H9 (cell line): ENCODE measurements at regions not wholly inside any gene's neighbourhood (a gene's known extent, or its start where the extent isn't known, plus 50 kb on each side); places are given as distances from the start of the nearest gene placed in this dataset.
A peak's percentile ranks its signal among the peaks of the same experiment; 100 is the strongest.

Source experiments
- DNase-seq: peaks from one replicate; pipeline ENCODE4 v3.0.0-alpha.2; 2017
- H2AFZ ChIP-seq: one replicate; pipeline ENCODE4 v1.6.1; 2013; ENCODE audit warnings: mild to moderate bottlenecking, low read length, control low read depth, moderate library complexity
- H2AK5ac ChIP-seq: 2 replicates; pipeline ENCODE4 v1.6.1; 2013; ENCODE audit warnings: low read length, control low read depth, mixed read lengths; ENCODE audit not compliant: insufficient read length
- H2BK120ac ChIP-seq: one replicate; pipeline ENCODE4 v1.6.1; 2013; ENCODE audit warnings: low read depth, mild to moderate bottlenecking, low read length, control low read depth, inconsistent platforms; ENCODE audit not compliant: poor library complexity, severe bottlenecking
- H2BK12ac ChIP-seq: 2 replicates; pipeline ENCODE4 v1.6.1; 2013; ENCODE audit warnings: low read length, control low read depth, mixed read lengths, low read depth; ENCODE audit not compliant: insufficient read length
- H2BK15ac ChIP-seq: 2 replicates; pipeline ENCODE4 v1.6.1; 2013; ENCODE audit warnings: low read depth, low read length, control low read depth
- H2BK20ac ChIP-seq: one replicate; pipeline ENCODE4 v1.6.1; 2013; ENCODE audit warnings: low read depth, mild to moderate bottlenecking, low read length, control low read depth, inconsistent platforms; ENCODE audit not compliant: poor library complexity, severe bottlenecking
- H2BK5ac ChIP-seq: 2 replicates; pipeline ENCODE4 v1.6.1; 2013; ENCODE audit warnings: low read length, control low read depth, mixed read lengths; ENCODE audit not compliant: insufficient read length
- H3K14ac ChIP-seq: 2 replicates; pipeline ENCODE4 v1.6.1; 2013; ENCODE audit warnings: low read length, control low read depth; ENCODE audit not compliant: insufficient read depth
- H3K18ac ChIP-seq: 2 replicates; pipeline ENCODE4 v1.6.1; 2013; ENCODE audit warnings: low read depth, mild to moderate bottlenecking, mixed read lengths, low read length, control low read depth; ENCODE audit not compliant: insufficient read length
- H3K23ac ChIP-seq: 2 replicates; pipeline ENCODE4 v1.6.1; 2013; ENCODE audit warnings: low read length, control low read depth, mixed read lengths, low read depth; ENCODE audit not compliant: insufficient read length
- H3K23me2 ChIP-seq: 2 replicates; pipeline ENCODE4 v1.6.1; 2013; ENCODE audit warnings: low read depth, mild to moderate bottlenecking, mixed read lengths, low read length, control low read depth; ENCODE audit not compliant: insufficient read length, poor library complexity, severe bottlenecking
- H3K27ac ChIP-seq: 2 replicates; pipeline ENCODE4 v1.5.1; 2013; ENCODE audit warnings: low read length, control low read depth, mixed read lengths, low read depth; ENCODE audit not compliant: insufficient read length
- H3K27me3 ChIP-seq: 2 replicates; pipeline ENCODE4 v1.6.1; 2013; ENCODE audit warnings: low read length, control low read depth, inconsistent platforms; ENCODE audit not compliant: insufficient read depth
- H3K4ac ChIP-seq: 2 replicates; pipeline ENCODE4 v1.6.1; 2013; ENCODE audit warnings: low read depth, mild to moderate bottlenecking, control low read depth, inconsistent platforms, low read length, moderate library complexity
- H3K4me1 ChIP-seq: 2 replicates; pipeline ENCODE4 v1.6.1; 2013; ENCODE audit warnings: low read length, control low read depth, inconsistent platforms; ENCODE audit not compliant: insufficient read depth
- H3K4me2 ChIP-seq: 2 replicates; pipeline ENCODE4 v1.6.1; 2013; ENCODE audit warnings: low read length, control low read depth, mixed read lengths; ENCODE audit not compliant: insufficient read length, insufficient read depth
- H3K56ac ChIP-seq: 2 replicates; pipeline ENCODE4 v1.6.1; 2013; ENCODE audit warnings: low read depth, mild to moderate bottlenecking, mixed read lengths, low read length, control low read depth; ENCODE audit not compliant: insufficient read length
- H3K79me1 ChIP-seq: 2 replicates; pipeline ENCODE4 v1.6.1; 2013; ENCODE audit warnings: low read depth, mild to moderate bottlenecking, moderate library complexity, low read length, control low read depth, inconsistent platforms; ENCODE audit not compliant: insufficient read depth, poor library complexity, severe bottlenecking
- H3K79me2 ChIP-seq: 2 replicates; pipeline ENCODE4 v1.6.1; 2013; ENCODE audit warnings: low read length, control low read depth, inconsistent platforms; ENCODE audit not compliant: insufficient read depth
- H3K9ac ChIP-seq: 2 replicates; pipeline ENCODE4 v1.6.1; 2013; ENCODE audit warnings: low read length, control low read depth, mixed read lengths; ENCODE audit not compliant: insufficient read length; ENCODE audit errors: extremely low read depth
- H3K9me3 ChIP-seq: one replicate; pipeline ENCODE4 v1.6.1; 2013; ENCODE audit warnings: low read depth, low read length, inconsistent platforms; ENCODE audit not compliant: control insufficient read depth
- H3T11ph ChIP-seq: one replicate; pipeline ENCODE4 v1.6.1; 2013; ENCODE audit warnings: mild to moderate bottlenecking, low read length, control low read depth, inconsistent platforms
- H4K20me1 ChIP-seq: one replicate; pipeline ENCODE4 v1.6.1; 2013; ENCODE audit not compliant: control insufficient read depth, insufficient read length, insufficient read depth
- H4K5ac ChIP-seq: 2 replicates; pipeline ENCODE4 v1.6.1; 2013; ENCODE audit warnings: low read depth, mild to moderate bottlenecking, mixed read lengths, low read length, control low read depth; ENCODE audit not compliant: insufficient read length
- H4K8ac ChIP-seq: replicated peaks from 2 replicates; pipeline ENCODE4 v1.6.1; 2013; ENCODE audit warnings: low read length, control low read depth, mixed read lengths, low read depth; ENCODE audit not compliant: insufficient read length
- H4K91ac ChIP-seq: 2 replicates; pipeline ENCODE4 v1.6.1; 2013; ENCODE audit warnings: low read depth, mild to moderate bottlenecking, moderate library complexity, mixed read lengths, low read length, control low read depth; ENCODE audit not compliant: insufficient read length
- H3K27ac Mint-ChIP-seq, 3 experiments: 2 replicates in 2 of 3; 3 replicates in 1 of 3; pipeline ENCODE4 v1.8.0; 2020 to 2021; ENCODE audit warnings: mixed read lengths in 3 of 3, mild to moderate bottlenecking in 1 of 3, moderate library complexity in 1 of 3
- H3K27me3 Mint-ChIP-seq: 2 replicates; pipeline ENCODE4 v1.8.0; 2021; ENCODE audit warnings: low read depth, mild to moderate bottlenecking, moderate library complexity, mixed read lengths
- H3K36me3 Mint-ChIP-seq, 3 experiments: 2 replicates in 2 of 3; 3 replicates in 1 of 3; pipeline ENCODE4 v1.8.0; 2020 to 2021; ENCODE audit warnings: low read depth in 3 of 3, mixed read lengths in 3 of 3; ENCODE audit not compliant: insufficient read depth in 1 of 3
- H3K4me1 Mint-ChIP-seq, 2 experiments: 2 replicates each; pipeline ENCODE4 v1.8.0; 2020; ENCODE audit warnings: mixed read lengths in 2 of 2
- H3K4me3 Mint-ChIP-seq, 2 experiments: 2 replicates in 1 of 2; 3 replicates in 1 of 2; pipeline ENCODE4 v1.8.0; 2020 to 2021; ENCODE audit warnings: mild to moderate bottlenecking in 2 of 2, mixed read lengths in 2 of 2, moderate library complexity in 1 of 2
- H3K9me3 Mint-ChIP-seq, 2 experiments: 2 replicates in 1 of 2; 3 replicates in 1 of 2; pipeline ENCODE4 v1.8.0; 2020; ENCODE audit warnings: mild to moderate bottlenecking in 2 of 2, mixed read lengths in 2 of 2, moderate library complexity in 1 of 2
- WGBS: extraction: QIAGEN DNeasy Blood & Tissue Kit; methylation state at CpG from one replicate; pipeline ENCODE4 v1.1.7; 2013; ENCODE audit warnings: missing lambda C conversion rate, low lambda C conversion rate, mixed read lengths; ENCODE audit not compliant: insufficient read length; ENCODE audit errors: extremely low coverage; 5-methylcytosine and 5-hydroxymethylcytosine counted together
- TF ChIP-seq, protein P1 (sequence below): fragments of 200-600 bp; sonication (generic); conservative IDR thresholded peaks from 3 replicates; pipeline ENCODE4 v1.8.0; 2021; ENCODE audit warnings: antibody characterized with exemption, mild to moderate bottlenecking

DNA sequence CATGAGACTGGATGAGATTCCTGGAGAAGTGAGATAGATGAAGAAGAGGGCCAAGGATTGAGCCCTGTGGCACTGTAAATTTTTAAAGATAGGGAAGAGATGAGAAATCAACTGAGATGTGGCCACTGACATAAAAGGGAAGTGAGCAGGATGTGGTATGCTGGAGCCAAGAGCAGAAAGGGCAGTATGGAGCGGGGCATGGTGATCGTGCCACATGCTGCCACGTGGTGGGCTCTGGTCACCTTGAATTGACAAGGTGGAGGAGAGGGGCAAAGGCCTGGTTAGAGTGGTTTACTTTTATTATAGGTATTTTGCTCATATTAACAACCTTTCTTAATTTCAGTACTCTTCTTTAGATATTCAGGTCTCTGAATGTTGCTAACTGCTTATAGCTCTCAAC, 257.9 kb downstream of the NEDD1 start:
- no CpG with 5 or more reads among the region's 3 CpGs for WGBS
- H3K4me3 Mint-ChIP-seq, result no peak overlapping the region

More for the DNA sequence above, 257.9 kb downstream of the NEDD1 start:
- H3K4me2 ChIP-seq, result no peak overlapping the region
- H3K14ac ChIP-seq, result no peak overlapping the region
- H4K5ac ChIP-seq, result no peak overlapping the region
- no peak overlapping the region for H2BK20ac ChIP-seq
- H3K4ac ChIP-seq, result no peak overlapping the region
- no peak overlapping the region for H2BK5ac ChIP-seq
- peaks cover 8 to 13% of the 10 kb centered on the region in 2 experiments for H3K4me1 Mint-ChIP-seq
- H3K27me3 ChIP-seq, result no peaks in the 10 kb centered on the region
- no peaks in the 10 kb centered on the region for H4K20me1 ChIP-seq
- H4K91ac ChIP-seq, result no peak overlapping the region
- H3K27ac ChIP-seq, result no peak overlapping the region
- no peak overlapping the region for H2AFZ ChIP-seq
- TF ChIP-seq, protein P1, sequence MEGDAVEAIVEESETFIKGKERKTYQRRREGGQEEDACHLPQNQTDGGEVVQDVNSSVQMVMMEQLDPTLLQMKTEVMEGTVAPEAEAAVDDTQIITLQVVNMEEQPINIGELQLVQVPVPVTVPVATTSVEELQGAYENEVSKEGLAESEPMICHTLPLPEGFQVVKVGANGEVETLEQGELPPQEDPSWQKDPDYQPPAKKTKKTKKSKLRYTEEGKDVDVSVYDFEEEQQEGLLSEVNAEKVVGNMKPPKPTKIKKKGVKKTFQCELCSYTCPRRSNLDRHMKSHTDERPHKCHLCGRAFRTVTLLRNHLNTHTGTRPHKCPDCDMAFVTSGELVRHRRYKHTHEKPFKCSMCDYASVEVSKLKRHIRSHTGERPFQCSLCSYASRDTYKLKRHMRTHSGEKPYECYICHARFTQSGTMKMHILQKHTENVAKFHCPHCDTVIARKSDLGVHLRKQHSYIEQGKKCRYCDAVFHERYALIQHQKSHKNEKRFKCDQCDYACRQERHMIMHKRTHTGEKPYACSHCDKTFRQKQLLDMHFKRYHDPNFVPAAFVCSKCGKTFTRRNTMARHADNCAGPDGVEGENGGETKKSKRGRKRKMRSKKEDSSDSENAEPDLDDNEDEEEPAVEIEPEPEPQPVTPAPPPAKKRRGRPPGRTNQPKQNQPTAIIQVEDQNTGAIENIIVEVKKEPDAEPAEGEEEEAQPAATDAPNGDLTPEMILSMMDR, result no peak
- no peak overlapping the region for H3T11ph ChIP-seq
- H3K4me1 ChIP-seq, result no peaks in the 10 kb centered on the region
- H3K23ac ChIP-seq, result no peak overlapping the region
- no peaks in the 10 kb centered on the region for H3K79me2 ChIP-seq
- H2AK5ac ChIP-seq, result no peak overlapping the region
- no peak overlapping the region for H3K9ac ChIP-seq
- H3K56ac ChIP-seq, result no peak overlapping the region
- no peak overlapping the region for H2BK120ac ChIP-seq
- H3K18ac ChIP-seq, result no peak overlapping the region
- no peak overlapping the region for H2BK15ac ChIP-seq
- peaks cover 0 to 4% (median 0%) of the 10 kb centered on the region in 3 experiments; a peak in 1 of 7 replicates for H3K36me3 Mint-ChIP-seq
- no peak overlapping the region for H4K8ac ChIP-seq
- no peak overlapping the region for H2BK12ac ChIP-seq
- no peaks in the 10 kb centered on the region for H3K27me3 Mint-ChIP-seq
- no peaks in the 10 kb centered on the region for H3K79me1 ChIP-seq
- H3K9me3 ChIP-seq, result no peaks in the 10 kb centered on the region
- peaks cover 0 to 1% of the 10 kb centered on the region in 2 experiments; a peak in 2 of 5 replicates for H3K9me3 Mint-ChIP-seq
- peak overlapping the region in 1 of 3 experiments; percentile 5; a peak in 1 of 7 replicates for H3K27ac Mint-ChIP-seq
- no peak for DNase-seq
- H3K23me2 ChIP-seq, result no peaks in the 10 kb centered on the region
